Testis (tissue), 2 donors: ENCODE measurements at regions not wholly inside any gene's neighbourhood (a gene's known extent, or its start where the extent isn't known, plus 50 kb on each side); places are given as distances from the start of the nearest gene placed in this dataset.

ENCODE experiments used
- DNase-seq: peaks from one replicate; pipeline ENCODE4 v3.0.0-alpha.2; 2019
- H3K27ac ChIP-seq, 2 donors: fragments of 200-600 bp; sonication (generic); one replicate each; pipeline ENCODE4 v1.5.1; 2019
- H3K27me3 ChIP-seq: fragments of 200-600 bp; sonication (generic); one replicate; pipeline ENCODE4 v1.5.1; 2019
- H3K36me3 ChIP-seq: fragments of 200-600 bp; sonication (generic); one replicate; pipeline ENCODE4 v1.5.1; 2017; ENCODE audit warnings: low read depth; ENCODE audit errors: missing control alignments
- H3K4me1 ChIP-seq: fragments of 200-600 bp; sonication (generic); one replicate; pipeline ENCODE4 v1.5.1; 2019
- H3K4me3 ChIP-seq, 2 donors: fragments of 200-600 bp; sonication (generic); one replicate each; pipeline ENCODE4 v1.5.1; 2017 to 2019
- H3K9me3 ChIP-seq: fragments of 200-600 bp; sonication (generic); one replicate; pipeline ENCODE4 v1.5.1; 2017
- POLR2A ChIP-seq: fragments of 450-650 bp; IDR thresholded peaks from one replicate; pipeline ENCODE4 v1.6.1; 2017; ENCODE audit warnings: antibody characterized with exemption, mild to moderate bottlenecking, moderate library complexity
- WGBS, 2 donors: methylation state at CpG; one replicate each; pipeline ENCODE4 v1.1.5; 2018; 5-methylcytosine and 5-hydroxymethylcytosine counted together
- intact Hi-C: fragments of 100-400 bp; cut with DNase I; formaldehyde crosslinking; loops from one replicate; pipeline ENCODE4 v1.15.1; 2023; ENCODE audit warnings: low total_unique reads
- TF ChIP-seq, protein P1 (sequence below), 3 experiments: fragments of 450-650 bp in 2 of 3; fragments of 200-600 bp in 1 of 3; sonication (generic) in 1 of 3; IDR thresholded peaks; one replicate each; pipeline ENCODE4 v1.5.1; 2016 to 2019; ENCODE audit warnings: antibody characterized with exemption in 3 of 3, mild to moderate bottlenecking in 2 of 3, moderate library complexity in 1 of 3

DNA sequence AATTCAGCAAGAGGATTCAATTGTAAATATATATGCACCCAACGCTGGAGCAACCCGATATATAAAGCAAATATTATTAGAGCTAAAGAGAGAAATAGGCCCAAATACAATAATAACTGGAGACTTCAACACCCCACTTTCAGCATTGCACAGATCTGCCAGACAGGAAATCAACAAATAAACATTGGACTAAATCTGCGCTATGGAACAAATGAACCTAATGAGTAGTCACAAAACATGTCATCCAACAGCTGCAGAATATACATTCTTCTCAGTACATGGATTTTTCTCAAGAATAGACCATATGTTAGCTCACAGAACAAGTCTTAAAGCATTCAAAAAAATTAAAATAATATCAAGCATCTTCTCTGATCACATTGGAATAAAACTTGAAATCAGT lies 86.1 kb upstream of the SLC1A1 start:
- no peak overlapping the region for H3K27ac ChIP-seq
- TF ChIP-seq, protein P1, sequence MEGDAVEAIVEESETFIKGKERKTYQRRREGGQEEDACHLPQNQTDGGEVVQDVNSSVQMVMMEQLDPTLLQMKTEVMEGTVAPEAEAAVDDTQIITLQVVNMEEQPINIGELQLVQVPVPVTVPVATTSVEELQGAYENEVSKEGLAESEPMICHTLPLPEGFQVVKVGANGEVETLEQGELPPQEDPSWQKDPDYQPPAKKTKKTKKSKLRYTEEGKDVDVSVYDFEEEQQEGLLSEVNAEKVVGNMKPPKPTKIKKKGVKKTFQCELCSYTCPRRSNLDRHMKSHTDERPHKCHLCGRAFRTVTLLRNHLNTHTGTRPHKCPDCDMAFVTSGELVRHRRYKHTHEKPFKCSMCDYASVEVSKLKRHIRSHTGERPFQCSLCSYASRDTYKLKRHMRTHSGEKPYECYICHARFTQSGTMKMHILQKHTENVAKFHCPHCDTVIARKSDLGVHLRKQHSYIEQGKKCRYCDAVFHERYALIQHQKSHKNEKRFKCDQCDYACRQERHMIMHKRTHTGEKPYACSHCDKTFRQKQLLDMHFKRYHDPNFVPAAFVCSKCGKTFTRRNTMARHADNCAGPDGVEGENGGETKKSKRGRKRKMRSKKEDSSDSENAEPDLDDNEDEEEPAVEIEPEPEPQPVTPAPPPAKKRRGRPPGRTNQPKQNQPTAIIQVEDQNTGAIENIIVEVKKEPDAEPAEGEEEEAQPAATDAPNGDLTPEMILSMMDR (IDR thresholded peaks at IDR 0.05): no peak
- TF ChIP-seq POLR2A: no peak
- no peaks in the 10 kb centered on the region for H3K9me3 ChIP-seq
- no peaks in the 10 kb centered on the region for H3K4me1 ChIP-seq
- H3K36me3 ChIP-seq: no peaks in the 10 kb centered on the region
- WGBS, 2 donors: 80 to 84% methylated on average over 3 of the region's 3 CpGs
- no peak overlapping the region for H3K4me3 ChIP-seq
- intact Hi-C loops: no loop called here
- DNase-seq: no peak
- no peaks in the 10 kb centered on the region for H3K27me3 ChIP-seq

DNA sequence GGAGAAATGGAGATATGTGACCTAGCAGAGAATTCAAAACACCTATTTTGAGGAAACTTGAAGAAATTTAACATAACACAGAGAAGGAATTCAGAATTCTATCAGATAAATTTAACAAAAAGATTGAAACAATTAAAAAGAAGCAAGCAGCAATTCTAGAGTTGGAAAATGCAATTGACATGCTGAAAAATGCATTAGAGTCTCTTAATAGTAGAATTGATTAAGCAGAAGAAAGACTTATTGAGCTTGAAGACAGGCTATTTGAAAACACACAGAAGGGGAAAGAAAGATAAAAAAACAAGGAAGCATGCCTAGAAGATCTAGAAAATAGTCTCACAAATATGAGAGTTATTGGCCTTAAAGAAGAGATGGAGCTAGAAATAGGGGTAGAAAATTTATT lies 87.8 kb upstream of the SLC1A1 start:
- H3K27me3 ChIP-seq: no peaks in the 10 kb centered on the region
- H3K4me3 ChIP-seq: no peak overlapping the region
- no peaks in the 10 kb centered on the region for H3K36me3 ChIP-seq
- no peaks in the 10 kb centered on the region for H3K9me3 ChIP-seq
- H3K4me1 ChIP-seq: no peaks in the 10 kb centered on the region
- no peak for DNase-seq
- no peak overlapping the region for H3K27ac ChIP-seq
- TF ChIP-seq POLR2A: no peak
- TF ChIP-seq, protein P1 (IDR thresholded peaks at IDR 0.05): no peak
- intact Hi-C loops: no loop called here

DNA sequence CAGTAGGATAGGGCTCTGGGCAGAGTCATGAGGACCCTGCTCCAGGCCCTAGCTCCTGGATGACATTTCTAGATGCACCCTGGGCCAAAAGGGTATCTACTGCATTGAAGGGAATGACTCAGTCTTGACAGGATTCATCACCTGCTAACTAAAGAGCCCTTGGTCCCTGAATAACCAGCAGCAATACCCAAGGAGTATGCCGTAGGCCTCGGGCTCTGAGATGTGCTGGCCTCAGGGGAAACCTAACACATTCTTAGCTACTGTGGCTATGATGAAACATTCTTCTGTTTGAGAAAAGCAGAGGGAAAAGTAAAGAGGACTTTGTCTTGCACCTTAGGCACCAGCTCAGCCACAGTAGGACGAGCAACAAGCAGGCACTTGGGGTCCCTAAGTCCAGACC lies 89.5 kb upstream of the SLC1A1 start:
- no peaks in the 10 kb centered on the region for H3K9me3 ChIP-seq
- DNase-seq: no peak
- no peak overlapping the region for H3K27ac ChIP-seq
- intact Hi-C loops: no loop called here
- no peaks in the 10 kb centered on the region for H3K27me3 ChIP-seq
- TF ChIP-seq, protein P1 (IDR thresholded peaks at IDR 0.05): no peak
- no peak for TF ChIP-seq POLR2A
- 87 to 94% methylated on average over 3 of the region's 3 CpGs for WGBS, 2 donors
- H3K4me1 ChIP-seq: no peaks in the 10 kb centered on the region
- no peaks in the 10 kb centered on the region for H3K36me3 ChIP-seq
- no peak overlapping the region for H3K4me3 ChIP-seq

DNA sequence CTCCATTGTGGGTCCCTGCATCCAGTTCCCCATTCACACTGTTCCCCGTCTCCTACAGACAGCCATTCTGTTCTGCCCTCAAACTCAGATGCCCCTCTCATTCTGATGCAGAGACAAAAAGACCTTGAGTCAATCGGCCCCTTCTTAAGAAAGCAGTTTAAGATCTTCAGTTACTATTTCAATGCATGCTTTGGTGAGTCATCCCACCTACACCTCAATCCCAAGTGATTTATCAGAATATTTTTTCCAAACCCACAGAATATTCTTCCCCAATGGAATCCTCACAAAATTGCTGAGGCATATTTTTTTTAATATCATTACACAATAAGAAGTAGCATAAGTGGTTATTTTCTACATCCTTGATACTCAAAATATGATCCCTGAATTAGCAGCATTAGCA lies 92.4 kb upstream of the SLC1A1 start:
- no peaks in the 10 kb centered on the region for H3K36me3 ChIP-seq
- H3K9me3 ChIP-seq: no peaks in the 10 kb centered on the region
- no peak overlapping the region for H3K4me3 ChIP-seq
- H3K27me3 ChIP-seq: no peaks in the 10 kb centered on the region
- no peak overlapping the region for H3K27ac ChIP-seq
- WGBS, 2 donors: 74 to 80% methylated on average over 2 of the region's 2 CpGs
- no peaks in the 10 kb centered on the region for H3K4me1 ChIP-seq
- intact Hi-C loops: no loop called here
- TF ChIP-seq POLR2A: no peak
- TF ChIP-seq, protein P1 (IDR thresholded peaks at IDR 0.05): no peak
- no peak for DNase-seq

DNA sequence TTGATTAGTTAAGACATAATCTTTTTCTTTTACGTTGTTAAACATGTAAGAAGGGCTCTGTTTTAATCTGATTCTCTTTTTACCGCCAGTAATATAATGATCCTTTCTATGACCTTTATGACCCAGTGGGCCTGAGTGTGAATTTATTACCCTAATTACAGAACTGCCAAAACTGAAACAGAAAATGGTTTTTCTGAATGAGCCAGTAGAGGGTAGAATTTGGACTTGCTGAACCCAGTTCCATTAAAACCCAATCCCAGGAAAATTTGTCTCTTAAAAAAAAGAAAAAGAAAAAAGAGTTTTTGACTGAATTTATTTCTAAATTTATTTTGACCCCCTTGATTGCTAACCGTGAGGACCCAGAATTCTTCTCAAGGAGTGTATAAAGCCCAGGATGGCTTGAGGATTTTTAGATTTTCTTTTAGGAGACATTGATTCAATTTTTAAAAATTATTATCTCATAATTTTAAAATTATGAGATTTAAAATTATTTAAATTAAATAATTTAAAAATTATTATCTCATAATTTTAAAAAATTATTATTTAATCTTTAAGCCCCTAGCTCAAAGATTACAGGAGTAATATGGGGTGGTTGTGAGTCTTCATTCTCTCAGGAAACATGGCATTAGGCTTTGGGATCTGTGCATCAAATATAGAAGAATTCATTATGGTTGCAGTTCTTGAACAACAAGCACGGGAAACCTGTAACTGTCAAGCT lies 94.1 kb upstream of the GLIS3 start:
- TF ChIP-seq, protein P1 (IDR thresholded peaks at IDR 0.05): no peak
- no peak for TF ChIP-seq POLR2A
- 72 to 78% methylated on average over 4 of the region's 4 CpGs for WGBS, 2 donors
- intact Hi-C loops: no loop called here

More for the DNA sequence above, 94.1 kb upstream of the GLIS3 start:
- H3K27me3 ChIP-seq: no peaks in the 10 kb centered on the region
- H3K27ac ChIP-seq: no peak overlapping the region
- no peaks in the 10 kb centered on the region for H3K9me3 ChIP-seq
- H3K4me3 ChIP-seq: no peak overlapping the region
- H3K36me3 ChIP-seq: no peaks in the 10 kb centered on the region
- no peak for DNase-seq
- no peaks in the 10 kb centered on the region for H3K4me1 ChIP-seq
